ENCODE measurements at regions not wholly inside any gene's neighbourhood (a gene's known extent, or its start where the extent isn't known, plus 50 kb on each side); places are given as distances from the start of the nearest gene placed in this dataset.

DNA sequence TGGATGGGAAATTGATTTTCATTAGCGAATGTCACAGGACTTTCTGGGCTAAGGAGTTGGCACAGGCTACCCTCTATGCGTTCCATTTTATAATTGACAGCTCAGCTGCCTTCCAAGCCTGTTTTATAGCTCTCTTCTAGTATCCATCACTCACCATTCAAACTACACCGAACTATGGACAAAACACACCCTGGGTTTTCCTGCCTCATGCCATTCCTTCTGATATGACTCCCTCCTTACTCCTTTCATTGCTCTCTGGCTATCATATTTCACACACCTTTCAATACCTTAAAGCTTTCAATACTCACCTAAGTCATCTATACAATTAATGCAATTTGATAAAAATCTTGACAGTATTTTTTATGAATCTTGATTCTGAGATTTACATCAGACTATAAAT is 181.3 kb downstream of the RAP2A start:
- ATAC-seq (ENCODE audit: low read depth) (no peak), DNase-seq (no peak)
- H3K27ac Mint-ChIP-seq, result no peak overlapping the region
- Histone ChIP-seq H3K9ac (ENCODE audit: low read length) (no peak overlapping the region), H3K9me3 (ENCODE audit: control extremely low read depth in 1 of 3, control insufficient read depth in 2 of 3, insufficient read depth in 1 of 3, low read length in 2 of 3) (no peaks in the 10 kb centered on the region), H3K4me3 (ENCODE audit: control extremely low read depth in 1 of 5, extremely low read depth in 1 of 5, insufficient read depth in 1 of 5, low read depth in 2 of 5, low read length in 4 of 5) (no peak overlapping the region), H4K20me1 (ENCODE audit: control insufficient read depth, insufficient read depth, low read length, poor library complexity, severe bottlenecking) (no peaks in the 10 kb centered on the region), H3K4me2 (replicated peaks; ENCODE audit: low read depth, low read length, poor library complexity, severe bottlenecking) (no peak overlapping the region), H3K27me3 (replicated peaks in 1 of 4; ENCODE audit: control extremely low read depth in 1 of 4, control insufficient read depth in 3 of 4, insufficient read depth in 4 of 4, low read length in 3 of 4) (peaks cover 0 to 6% (median 0%) of the 10 kb centered on the region in 4 experiments), H3K27ac (ENCODE audit: low read length in 2 of 2) (no peak overlapping the region), H3K4me1 (ENCODE audit: control insufficient read depth in 2 of 2, insufficient read depth in 2 of 2, low read length in 2 of 2) (no peaks in the 10 kb centered on the region), H2AFZ (ENCODE audit: insufficient read depth, low read depth, low read length, poor library complexity, severe bottlenecking) (no peak overlapping the region), H3K79me2 (ENCODE audit: control insufficient read depth, insufficient read depth, low read length) (no peaks in the 10 kb centered on the region), H3K36me3 (replicated peaks in 1 of 2; ENCODE audit: control extremely low read depth in 1 of 2, control insufficient read depth in 1 of 2, extremely low read depth in 1 of 2, insufficient read depth in 2 of 2, low read length in 1 of 2) (no peaks in the 10 kb centered on the region)
- H3K4me1 Mint-ChIP-seq, result no peaks in the 10 kb centered on the region
- CTCF ChIA-PET, result no interaction called here
- intact Hi-C loops (cut with micrococcal nuclease), result no loop called here
- POLR2A ChIA-PET, result no interaction called here
- WGBS (ENCODE audit: insufficient coverage), result 54% methylated on average over 2 of the region's 3 CpGs
- H3K9me3 Mint-ChIP-seq (ENCODE audit: insufficient read depth), result no peaks in the 10 kb centered on the region
- no peak overlapping the region for H3K4me3 Mint-ChIP-seq
- peaks cover 11% of the 10 kb centered on the region for H3K27me3 Mint-ChIP-seq
- no peak for TF ChIP-seq EZH2 (IDR thresholded peaks at IDR 0.05; ENCODE audit: borderline replicate concordance, insufficient read depth, low read depth, low read length, poor library complexity, severe bottlenecking)

DNA sequence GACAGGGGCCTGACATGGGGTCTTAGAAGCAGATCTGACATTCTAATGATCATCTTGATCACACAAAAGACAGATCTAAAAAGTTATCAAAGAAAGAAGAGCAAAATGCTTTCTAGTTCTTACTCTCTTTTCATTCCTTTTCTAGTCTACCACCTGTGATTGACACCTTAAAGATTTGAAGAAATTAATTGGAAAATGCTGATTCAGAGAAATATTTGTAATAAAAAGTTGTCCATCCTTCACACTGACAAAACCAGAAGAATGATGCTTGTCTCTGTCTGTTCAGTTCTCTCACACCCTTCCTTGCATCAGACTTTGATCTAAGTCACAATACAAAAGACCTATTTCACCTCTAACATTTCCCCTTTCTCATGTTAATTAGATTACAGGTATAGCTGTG is 182.4 kb downstream of the RAP2A start:
- intact Hi-C loops (cut with micrococcal nuclease), result no loop called here
- Histone ChIP-seq H3K27ac (ENCODE audit: low read length in 2 of 2) (no peak overlapping the region), H4K20me1 (ENCODE audit: control insufficient read depth, insufficient read depth, low read length, poor library complexity, severe bottlenecking) (no peaks in the 10 kb centered on the region), H3K9me3 (ENCODE audit: control extremely low read depth in 1 of 3, control insufficient read depth in 2 of 3, insufficient read depth in 1 of 3, low read length in 2 of 3) (peaks cover 0 to under 1% (median 0%) of the 10 kb centered on the region in 3 donors), H3K4me1 (ENCODE audit: control insufficient read depth in 2 of 2, insufficient read depth in 2 of 2, low read length in 2 of 2) (no peaks in the 10 kb centered on the region), H2AFZ (ENCODE audit: insufficient read depth, low read depth, low read length, poor library complexity, severe bottlenecking) (no peak overlapping the region), H3K9ac (ENCODE audit: low read length) (no peak overlapping the region), H3K27me3 (replicated peaks in 1 of 4; ENCODE audit: control extremely low read depth in 1 of 4, control insufficient read depth in 3 of 4, insufficient read depth in 4 of 4, low read length in 3 of 4) (peaks cover 0 to 6% (median 0%) of the 10 kb centered on the region in 4 experiments), H3K79me2 (ENCODE audit: control insufficient read depth, insufficient read depth, low read length) (no peaks in the 10 kb centered on the region), H3K4me3 (ENCODE audit: control extremely low read depth in 1 of 5, extremely low read depth in 1 of 5, insufficient read depth in 1 of 5, low read depth in 2 of 5, low read length in 4 of 5) (no peak overlapping the region), H3K4me2 (replicated peaks; ENCODE audit: low read depth, low read length, poor library complexity, severe bottlenecking) (no peak overlapping the region), H3K36me3 (replicated peaks in 1 of 2; ENCODE audit: control extremely low read depth in 1 of 2, control insufficient read depth in 1 of 2, extremely low read depth in 1 of 2, insufficient read depth in 2 of 2, low read length in 1 of 2) (no peaks in the 10 kb centered on the region)
- no peak for ATAC-seq (ENCODE audit: low read depth)
- Mint-ChIP-seq H3K4me3 (no peak overlapping the region), H3K4me1 (no peaks in the 10 kb centered on the region), H3K27ac (no peak overlapping the region), H3K27me3 (peaks cover 11% of the 10 kb centered on the region), H3K9me3 (ENCODE audit: insufficient read depth) (no peaks in the 10 kb centered on the region)
- POLR2A ChIA-PET, result no interaction called here
- DNase-seq, result no peak
- TF ChIP-seq, protein P1, sequence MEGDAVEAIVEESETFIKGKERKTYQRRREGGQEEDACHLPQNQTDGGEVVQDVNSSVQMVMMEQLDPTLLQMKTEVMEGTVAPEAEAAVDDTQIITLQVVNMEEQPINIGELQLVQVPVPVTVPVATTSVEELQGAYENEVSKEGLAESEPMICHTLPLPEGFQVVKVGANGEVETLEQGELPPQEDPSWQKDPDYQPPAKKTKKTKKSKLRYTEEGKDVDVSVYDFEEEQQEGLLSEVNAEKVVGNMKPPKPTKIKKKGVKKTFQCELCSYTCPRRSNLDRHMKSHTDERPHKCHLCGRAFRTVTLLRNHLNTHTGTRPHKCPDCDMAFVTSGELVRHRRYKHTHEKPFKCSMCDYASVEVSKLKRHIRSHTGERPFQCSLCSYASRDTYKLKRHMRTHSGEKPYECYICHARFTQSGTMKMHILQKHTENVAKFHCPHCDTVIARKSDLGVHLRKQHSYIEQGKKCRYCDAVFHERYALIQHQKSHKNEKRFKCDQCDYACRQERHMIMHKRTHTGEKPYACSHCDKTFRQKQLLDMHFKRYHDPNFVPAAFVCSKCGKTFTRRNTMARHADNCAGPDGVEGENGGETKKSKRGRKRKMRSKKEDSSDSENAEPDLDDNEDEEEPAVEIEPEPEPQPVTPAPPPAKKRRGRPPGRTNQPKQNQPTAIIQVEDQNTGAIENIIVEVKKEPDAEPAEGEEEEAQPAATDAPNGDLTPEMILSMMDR (IDR thresholded peaks at IDR 0.05), result no peak
- no peak for TF ChIP-seq EZH2 (IDR thresholded peaks at IDR 0.05; ENCODE audit: borderline replicate concordance, insufficient read depth, low read depth, low read length, poor library complexity, severe bottlenecking)
- CTCF ChIA-PET, result no interaction called here

All from B cell (primary cell).